GM12872 (cell line): ENCODE measurements at regions not wholly inside any gene's neighbourhood (a gene's known extent, or its start where the extent isn't known, plus 50 kb on each side); places are given as distances from the start of the nearest gene placed in this dataset.

Source experiments
- CTCF ChIP-seq: IDR thresholded peaks from 3 replicates; pipeline ENCODE4 v1.5.1; 2011; ENCODE audit warnings: low read depth, mild to moderate bottlenecking, low read length, moderate library complexity; ENCODE audit not compliant: insufficient read depth

DNA sequence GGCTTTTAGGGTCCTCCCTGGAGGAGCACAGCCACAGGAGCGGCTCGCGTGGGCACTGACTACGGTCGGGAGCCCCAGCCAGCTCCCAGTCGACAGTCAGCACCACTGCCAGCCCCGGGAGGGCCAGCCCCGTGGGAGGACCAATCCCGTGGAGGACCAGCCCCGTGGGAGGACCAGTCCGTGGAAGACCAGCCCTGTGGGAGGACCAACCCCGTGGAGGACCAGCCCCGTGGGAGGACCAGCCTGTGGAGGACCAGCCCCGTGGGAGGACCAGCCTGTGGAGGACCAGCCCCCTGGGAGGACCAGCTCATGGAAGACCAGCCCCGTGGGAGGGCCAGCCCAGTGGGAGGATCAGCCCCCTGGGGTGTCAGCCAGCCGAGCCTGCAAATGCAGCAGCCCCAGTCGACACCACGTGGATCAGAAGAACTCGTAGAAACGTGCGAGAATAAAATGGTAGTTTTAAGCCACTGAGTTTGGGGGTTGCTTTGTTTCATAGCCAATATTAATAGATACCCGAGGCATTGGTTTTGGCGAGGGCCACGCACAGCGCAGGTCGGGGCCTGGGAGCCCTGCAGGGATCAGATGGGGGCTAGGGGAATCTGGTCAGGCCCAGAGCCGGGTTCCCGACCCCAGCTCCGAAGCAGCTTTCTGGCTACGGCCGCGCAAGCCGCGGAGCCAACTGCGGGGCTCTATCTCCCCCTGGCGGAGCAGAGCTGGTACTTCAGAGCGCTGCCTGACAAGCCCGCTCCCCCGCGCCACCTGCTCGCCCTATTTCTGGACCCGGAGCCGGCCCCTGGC, 73.0 kb downstream of the TEX51 start:
- peak; percentile 96 for TF ChIP-seq CTCF

DNA sequence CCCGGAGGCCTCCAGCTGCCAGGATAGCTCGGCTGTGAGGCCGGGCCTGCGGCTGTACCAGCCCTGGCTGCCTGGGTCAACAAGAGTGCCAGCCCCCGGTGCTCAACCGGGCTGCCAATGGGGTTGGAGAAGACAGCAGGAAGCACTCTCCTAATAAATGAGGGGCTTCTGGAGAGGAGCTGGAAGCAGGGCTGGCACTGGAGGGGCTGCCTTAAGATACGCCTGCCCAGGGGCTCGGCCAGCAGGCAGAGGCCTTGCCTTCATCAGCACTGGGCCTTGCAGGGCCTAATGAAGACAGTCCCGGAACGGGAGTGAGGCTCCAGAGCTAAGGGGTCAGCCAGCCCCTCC, 73.6 kb downstream of the TEX51 start:
- TF ChIP-seq CTCF = no peak

DNA sequence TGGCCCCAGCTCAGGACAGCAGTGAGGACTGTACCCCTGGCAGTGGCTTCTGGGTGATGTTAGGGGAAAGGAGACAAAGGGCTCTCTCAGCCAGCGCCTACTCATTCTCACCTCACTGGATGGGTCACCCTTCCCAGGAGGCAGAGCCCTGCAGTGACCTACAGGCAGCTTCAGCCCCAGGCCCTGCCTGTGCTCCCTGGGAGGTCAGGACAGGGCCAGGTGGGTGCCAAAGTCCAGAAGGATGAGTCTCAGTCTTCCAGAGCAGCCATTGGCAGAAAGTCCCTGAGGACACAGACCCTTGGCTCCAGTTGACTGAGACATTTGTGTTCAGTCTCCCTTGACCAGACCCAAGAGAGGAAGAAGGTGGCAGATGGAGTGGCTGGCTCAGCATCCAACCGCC, 75.1 kb downstream of the TEX51 start:
- TF ChIP-seq CTCF = no peak

DNA sequence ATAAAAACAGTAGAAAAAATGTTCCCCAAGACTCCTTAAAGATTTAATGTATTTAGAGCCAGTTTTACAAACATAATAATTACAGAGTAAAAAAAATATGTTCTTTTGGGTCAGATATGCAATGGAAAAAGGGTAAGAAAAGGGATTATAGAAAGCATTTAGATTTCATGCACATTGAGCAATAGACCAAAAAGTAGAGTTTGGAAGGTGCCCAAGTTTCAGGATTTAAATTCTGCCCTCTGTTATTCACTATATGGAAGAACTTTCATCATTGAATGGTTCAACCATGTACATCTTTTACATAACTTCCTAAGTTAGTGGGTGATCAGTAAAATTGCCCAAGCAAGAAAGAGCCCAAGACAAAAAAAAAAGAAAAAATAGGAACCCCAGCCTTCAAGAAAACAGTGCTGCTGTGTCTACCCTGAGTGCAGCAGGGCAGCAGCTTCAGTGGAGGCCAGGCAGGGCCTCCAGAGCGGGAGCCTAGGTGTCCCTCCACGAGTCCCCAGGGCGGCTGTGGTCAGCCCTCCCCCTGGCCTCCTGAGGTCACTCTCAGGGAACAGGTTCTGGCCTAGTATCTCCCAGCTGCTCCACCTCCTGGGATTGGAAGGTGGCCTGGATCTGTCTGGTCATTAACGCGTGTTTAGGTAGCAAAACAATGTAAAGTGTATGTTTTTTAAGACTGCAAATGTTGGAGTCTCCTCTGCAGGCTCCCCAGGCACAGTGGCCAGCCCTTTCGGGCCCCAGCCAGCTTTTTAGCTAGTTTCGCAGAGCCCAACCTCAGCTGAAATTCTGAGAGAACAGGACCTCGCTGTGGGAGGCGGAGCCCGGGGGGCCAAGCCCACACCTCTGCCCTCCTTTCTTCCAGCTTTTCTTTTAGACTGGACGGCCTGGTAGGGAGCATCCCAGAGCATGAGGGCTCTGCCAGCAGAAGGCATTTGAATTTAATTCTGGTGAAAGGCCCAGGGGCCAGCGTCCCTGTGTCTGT, 77.3 kb downstream of the TEX51 start:
- no peak for TF ChIP-seq CTCF

DNA sequence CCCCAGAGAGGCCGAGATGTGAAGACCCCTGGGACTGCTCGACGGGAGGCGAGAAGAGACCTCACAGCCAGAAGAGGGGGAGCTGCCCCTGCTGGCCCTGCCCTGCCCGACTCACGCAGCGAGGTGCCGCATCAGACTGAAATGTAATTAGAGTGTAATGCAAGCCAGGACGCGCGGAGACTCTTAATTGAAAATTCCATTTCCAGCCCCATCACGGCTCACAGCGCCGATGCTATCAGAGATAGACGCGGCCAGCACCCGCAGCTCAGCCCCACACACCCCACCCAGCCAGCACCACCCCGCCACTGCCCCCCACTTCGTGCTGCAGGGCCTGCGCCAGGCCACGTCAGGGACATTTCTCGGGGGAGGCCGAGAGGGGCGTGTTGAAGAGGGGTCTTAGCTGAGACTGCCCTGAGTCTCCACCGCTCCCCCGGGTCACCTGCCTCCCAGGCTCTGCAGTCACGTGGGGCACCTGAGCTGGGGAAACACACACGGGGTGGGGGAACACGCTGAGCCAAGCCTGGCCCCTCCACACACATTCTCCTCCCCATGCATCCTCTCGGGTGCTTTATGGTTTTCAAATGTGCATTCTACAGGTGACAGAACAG, 78.1 kb downstream of the TEX51 start:
- no peak for TF ChIP-seq CTCF

- TF ChIP-seq CTCF = no peak
Measured at GRCh38 chr2:126978333-126978732, 79.6 kb downstream of the TEX51 start.
